ENCODE measurements at regions not wholly inside any gene's neighbourhood (a gene's known extent, or its start where the extent isn't known, plus 50 kb on each side); places are given as distances from the start of the nearest gene placed in this dataset.

- no peak for TF ChIP-seq CTCF (IDR thresholded peaks at IDR 0.05; ENCODE audit: low read depth, low read length)
- no peak for DNase-seq (ENCODE audit: low read depth in 2 of 2)
- no peak overlapping the region for H3K4me3 ChIP-seq (replicated peaks in 1 of 2; ENCODE audit: low read depth in 2 of 2, low read length in 2 of 2)
Observed at GRCh38 chr16:66304151-66304550, 62.3 kb upstream of the CDH5 start.

DNA sequence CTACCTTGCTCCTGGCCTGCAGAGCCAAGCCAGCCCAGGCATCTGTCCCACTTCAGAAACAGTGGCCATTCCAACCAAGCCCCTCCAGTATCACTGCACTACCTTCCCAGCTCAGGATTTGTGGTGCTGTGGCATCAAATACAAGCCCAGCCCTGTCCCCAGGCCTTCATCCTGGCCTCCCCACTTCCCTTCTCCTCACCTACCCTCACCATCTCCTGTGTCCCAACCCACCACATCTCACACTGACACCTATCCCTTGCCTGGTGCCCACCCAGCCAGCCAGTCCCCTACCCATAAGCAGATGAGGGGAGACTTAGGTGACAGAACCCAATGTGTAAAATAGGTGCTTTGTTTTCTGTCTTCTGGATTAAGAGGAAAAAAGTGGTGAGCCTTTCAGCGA, 66.0 kb upstream of the CDH5 start:
- TF ChIP-seq CTCF (IDR thresholded peaks at IDR 0.05; ENCODE audit: low read depth, low read length) = no peak
- no peak overlapping the region for H3K4me3 ChIP-seq (replicated peaks in 1 of 2; ENCODE audit: low read depth in 2 of 2, low read length in 2 of 2)
- no peak for DNase-seq (ENCODE audit: low read depth in 2 of 2)

- no peak for TF ChIP-seq CTCF (IDR thresholded peaks at IDR 0.05; ENCODE audit: low read depth, low read length)
- no peak overlapping the region for H3K4me3 ChIP-seq (replicated peaks in 1 of 2; ENCODE audit: low read depth in 2 of 2, low read length in 2 of 2)
- DNase-seq (ENCODE audit: low read depth in 2 of 2) = no peak
Observed at GRCh38 chr16:66300037-66300436, 66.5 kb upstream of the CDH5 start.

DNA sequence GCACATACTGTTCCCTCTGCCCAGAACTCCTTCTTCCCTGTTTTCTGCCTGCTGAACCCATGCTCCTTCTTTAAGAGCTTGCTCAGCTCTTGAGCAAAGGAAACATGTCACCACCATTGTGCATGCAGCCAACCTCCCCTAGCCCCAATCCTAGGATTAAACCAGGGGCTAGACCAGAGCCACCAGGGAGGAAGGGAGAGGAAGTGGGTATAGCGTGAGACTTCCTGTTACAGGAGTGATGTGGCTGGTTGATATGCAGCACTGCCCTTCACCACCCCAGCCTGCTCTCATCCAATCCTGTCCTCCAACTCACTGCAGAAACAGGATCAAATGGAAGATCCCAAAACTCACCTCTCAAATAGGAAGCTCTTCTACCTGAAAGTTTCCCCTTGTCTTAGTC, 67.1 kb upstream of the CDH5 start:
- DNase-seq (ENCODE audit: low read depth in 2 of 2) = no peak
- no peak for TF ChIP-seq CTCF (IDR thresholded peaks at IDR 0.05; ENCODE audit: low read depth, low read length)
- H3K4me3 ChIP-seq (replicated peaks in 1 of 2; ENCODE audit: low read depth in 2 of 2, low read length in 2 of 2) = no peak overlapping the region

DNA sequence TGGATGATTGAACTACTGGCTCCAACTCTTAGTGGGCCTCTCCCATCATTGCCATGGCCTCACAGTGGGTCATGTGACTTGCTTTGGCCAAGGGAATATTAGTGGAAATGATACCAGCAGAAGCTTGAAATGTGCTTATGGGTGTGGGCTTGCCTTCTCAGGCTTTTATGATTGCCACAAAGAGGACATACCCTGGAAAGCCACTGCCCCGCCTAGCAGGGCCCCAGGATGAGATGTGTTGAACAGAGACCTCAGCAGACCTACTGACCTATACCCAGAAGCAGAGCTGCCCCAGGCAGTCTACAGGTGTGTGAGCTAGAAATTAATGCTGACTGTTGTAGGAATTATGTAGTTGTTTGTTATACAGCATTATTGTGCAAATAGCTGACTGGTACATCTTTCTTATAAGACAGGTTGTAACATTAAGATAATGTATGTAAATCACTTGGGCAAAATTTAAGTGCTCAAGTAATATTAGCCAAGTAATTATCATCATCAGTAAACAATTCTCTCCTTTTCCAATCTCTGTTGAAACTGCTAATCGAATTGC, 67.8 kb upstream of the CDH5 start:
- H3K4me3 ChIP-seq (replicated peaks in 1 of 2; ENCODE audit: low read depth in 2 of 2, low read length in 2 of 2) = no peak overlapping the region
- no peak for TF ChIP-seq CTCF (IDR thresholded peaks at IDR 0.05; ENCODE audit: low read depth, low read length)
- no peak for DNase-seq (ENCODE audit: low read depth in 2 of 2)

GRCh38 chr16:66298006-66298405, 68.5 kb upstream of the CDH5 start:
- no peak for DNase-seq (ENCODE audit: low read depth in 2 of 2)
- no peak for TF ChIP-seq CTCF (IDR thresholded peaks at IDR 0.05; ENCODE audit: low read depth, low read length)
- H3K4me3 ChIP-seq (replicated peaks in 1 of 2; ENCODE audit: low read depth in 2 of 2, low read length in 2 of 2) = no peak overlapping the region

DNA sequence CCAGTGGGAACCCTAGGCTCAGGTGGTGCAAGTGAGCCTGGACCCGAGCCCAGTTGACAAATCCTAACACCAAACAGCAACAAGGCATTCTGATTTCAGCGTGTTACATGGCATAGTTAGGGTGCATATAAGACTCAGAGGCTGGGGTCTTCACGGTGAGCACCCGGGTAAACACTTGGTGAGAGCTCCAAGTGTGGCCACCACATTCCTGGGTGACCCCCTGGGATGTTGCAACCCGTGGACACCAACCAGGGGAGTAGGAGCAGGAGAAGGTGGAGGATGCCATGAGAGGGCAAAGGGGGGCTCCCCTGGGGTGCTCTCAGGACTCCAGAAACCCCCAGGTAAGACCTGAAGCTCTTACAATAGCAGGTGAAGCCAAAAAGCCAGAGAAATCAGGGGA, 69.9 kb upstream of the CDH5 start:
- DNase-seq (ENCODE audit: low read depth in 2 of 2) = no peak
- TF ChIP-seq CTCF (IDR thresholded peaks at IDR 0.05; ENCODE audit: low read depth, low read length) = no peak
- no peak overlapping the region for H3K4me3 ChIP-seq (replicated peaks in 1 of 2; ENCODE audit: low read depth in 2 of 2, low read length in 2 of 2)

Data from cardiac fibroblast (primary cell).